ENCODE measurements at regions not wholly inside any gene's neighbourhood (a gene's known extent, or its start where the extent isn't known, plus 50 kb on each side); places are given as distances from the start of the nearest gene placed in this dataset.

DNA sequence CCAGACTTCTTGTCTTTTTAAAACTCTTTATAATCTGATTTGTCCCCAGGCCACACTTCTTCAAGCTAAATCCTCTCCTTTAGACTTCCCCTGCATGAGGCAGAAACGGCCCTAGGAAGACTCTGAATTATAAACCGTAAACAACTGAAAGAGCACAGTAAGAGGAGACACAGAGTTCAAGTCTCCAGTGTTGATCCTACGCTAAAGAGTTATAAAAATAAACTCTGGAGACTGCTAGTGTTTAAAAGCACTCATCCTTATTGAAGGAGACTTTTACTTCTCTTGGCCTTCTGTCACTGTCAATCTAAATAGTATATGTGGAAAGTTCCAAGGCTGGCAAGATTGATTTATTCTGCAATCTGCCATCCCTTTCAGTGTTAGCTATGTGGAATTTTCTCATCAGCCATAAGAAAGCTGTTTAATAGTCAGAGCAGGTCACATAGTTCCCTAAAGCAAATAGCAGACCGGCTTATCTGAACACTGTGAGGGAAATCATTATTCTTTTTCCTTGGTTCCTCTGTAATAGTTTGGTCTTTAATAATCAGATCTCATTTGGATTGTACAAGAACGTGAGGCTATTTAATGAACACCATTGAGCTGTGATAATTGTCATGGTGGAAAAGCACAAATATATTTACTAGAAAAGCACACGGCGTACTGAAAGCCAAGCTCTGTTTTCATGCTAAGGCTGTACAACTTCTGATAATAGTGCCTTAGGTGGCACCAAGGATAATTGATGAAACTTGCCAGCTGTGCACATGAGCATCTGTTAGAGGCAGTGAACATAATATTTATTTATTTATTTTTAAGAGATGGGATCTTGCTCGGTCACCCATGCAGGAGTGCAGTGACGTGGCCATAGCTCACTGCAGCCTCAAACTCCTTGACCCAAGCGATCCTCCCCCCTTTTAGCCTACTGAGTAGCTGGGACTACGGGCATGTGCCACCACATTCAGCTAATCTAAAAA, 157.7 kb downstream of the CEP135 start:
- in situ Hi-C loops (cut with HindIII; ENCODE audit: low sequenced_read_pairs) = no loop called here

DNA sequence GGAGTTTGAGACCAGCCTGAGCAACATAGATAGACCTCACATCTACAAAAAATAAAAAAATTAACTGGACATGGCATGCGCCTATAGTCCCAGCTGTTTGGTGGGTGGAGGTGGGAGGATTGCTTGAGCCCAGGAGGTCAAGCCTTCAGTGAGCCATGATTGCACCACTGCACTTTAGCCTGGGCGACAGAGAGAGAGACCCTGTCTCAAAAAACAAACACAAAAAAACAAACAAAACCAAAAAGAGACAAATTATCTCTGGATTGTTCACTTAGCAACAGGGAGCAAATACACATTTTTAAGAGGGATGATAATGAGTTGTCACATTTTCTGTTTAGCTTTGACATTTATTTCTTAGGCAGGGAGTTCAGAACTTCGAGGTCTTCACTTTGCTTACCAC, 155.4 kb downstream of the CEP135 start:
- in situ Hi-C loops (cut with HindIII; ENCODE audit: low sequenced_read_pairs) = no loop called here

DNA sequence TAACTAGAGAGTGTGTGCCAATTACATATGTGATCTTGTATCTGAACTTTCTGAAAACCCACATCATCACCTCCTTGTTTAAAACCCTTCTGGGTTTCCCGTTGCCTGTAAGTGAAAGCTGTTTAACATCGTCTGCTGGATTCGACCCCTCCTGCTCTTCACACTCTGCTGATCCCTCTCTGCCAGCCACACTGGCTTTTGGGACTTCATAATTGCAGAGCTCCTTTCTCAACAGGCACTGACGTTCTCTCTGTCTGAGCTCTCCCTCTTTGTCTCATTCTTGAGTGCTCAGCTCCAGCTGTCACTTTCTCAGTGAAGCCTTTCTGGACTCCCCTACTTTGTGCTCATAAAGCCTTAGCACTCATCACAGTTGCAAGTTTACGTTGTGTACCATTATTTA, 153.9 kb downstream of the CEP135 start:
- in situ Hi-C loops (cut with HindIII; ENCODE audit: low sequenced_read_pairs) = no loop called here

DNA sequence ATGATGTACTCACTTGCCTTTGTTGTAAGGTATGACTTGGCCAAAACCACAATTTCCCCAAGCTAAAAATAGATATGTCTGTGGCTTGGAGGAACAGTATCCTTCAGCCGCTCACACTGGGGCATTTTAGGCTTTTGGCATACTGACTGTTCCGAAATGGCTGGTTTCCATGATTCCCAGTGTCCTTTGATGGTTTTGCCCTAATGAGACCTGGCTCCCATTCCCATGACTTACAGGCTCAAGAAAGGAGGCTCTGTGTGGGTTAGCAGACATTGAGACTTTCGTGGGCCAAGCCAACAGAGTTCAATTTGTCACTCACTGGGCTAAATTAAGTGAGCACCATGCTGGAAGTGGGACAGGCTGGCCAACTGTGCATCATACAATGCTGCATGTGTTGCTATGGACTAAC, 150.6 kb downstream of the CEP135 start:
- in situ Hi-C loops (cut with HindIII; ENCODE audit: low sequenced_read_pairs) = no loop called here

DNA sequence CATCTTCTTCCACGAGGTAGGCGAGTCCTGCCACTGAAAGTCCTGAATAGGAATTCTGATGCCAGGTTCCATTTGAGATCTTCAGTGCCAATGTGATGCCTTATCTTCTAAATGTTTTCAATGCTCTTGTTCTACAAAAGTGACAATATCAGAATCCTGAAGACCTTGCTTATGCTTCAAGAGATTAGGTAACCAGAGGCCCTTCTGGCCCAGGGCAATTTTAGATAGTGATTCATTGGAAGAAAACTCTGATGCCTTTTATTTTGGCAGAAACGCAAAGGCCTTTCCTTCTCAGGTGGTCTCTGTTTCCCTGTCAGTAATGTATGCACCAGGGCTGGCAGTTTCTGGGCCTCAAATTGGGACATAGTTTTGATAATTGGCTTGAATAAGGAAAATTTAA, 144.8 kb downstream of the CEP135 start:
- in situ Hi-C loops (cut with HindIII; ENCODE audit: low sequenced_read_pairs) = no loop called here

DNA sequence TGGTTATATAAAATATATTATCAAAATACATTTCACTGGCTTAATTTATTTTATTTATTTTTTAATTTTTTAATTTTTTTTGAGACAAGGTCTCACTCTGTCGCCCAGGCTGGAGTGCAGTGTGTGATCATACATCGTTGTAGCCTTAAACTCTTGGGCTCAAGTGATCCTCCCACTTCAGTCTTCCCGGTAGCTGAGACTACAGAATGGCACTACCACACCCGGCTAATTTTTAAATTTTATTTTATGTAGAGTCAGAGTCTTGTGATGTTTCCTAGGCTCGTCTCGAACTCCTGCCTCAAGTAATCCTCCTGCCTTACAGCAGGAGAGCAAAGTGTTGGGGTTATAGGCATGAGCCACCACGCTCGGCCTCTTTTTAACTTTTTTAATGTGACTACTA, 143.8 kb downstream of the CEP135 start:
- in situ Hi-C loops (cut with HindIII; ENCODE audit: low sequenced_read_pairs) = no loop called here

DNA sequence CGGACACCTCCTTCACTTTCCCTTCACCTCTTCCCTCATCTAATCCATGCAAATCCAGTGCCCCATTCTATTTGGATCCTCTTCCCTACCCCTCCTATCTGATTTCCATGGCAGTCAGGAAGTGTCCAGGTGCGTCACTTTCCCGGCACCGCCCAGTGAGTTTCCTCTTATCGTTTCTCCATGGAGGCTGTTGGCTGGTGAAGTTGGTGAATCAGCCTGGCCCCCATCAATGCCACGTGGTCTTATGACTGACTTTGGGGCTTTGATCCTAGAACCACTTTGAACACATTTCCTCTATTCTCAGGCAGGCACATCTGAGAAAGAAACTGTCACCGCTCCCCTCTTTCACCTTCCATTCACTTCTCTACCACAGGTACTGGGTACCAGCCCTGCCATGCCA, 137.8 kb downstream of the CEP135 start:
- in situ Hi-C loops (cut with HindIII; ENCODE audit: low sequenced_read_pairs) = no loop called here

DNA sequence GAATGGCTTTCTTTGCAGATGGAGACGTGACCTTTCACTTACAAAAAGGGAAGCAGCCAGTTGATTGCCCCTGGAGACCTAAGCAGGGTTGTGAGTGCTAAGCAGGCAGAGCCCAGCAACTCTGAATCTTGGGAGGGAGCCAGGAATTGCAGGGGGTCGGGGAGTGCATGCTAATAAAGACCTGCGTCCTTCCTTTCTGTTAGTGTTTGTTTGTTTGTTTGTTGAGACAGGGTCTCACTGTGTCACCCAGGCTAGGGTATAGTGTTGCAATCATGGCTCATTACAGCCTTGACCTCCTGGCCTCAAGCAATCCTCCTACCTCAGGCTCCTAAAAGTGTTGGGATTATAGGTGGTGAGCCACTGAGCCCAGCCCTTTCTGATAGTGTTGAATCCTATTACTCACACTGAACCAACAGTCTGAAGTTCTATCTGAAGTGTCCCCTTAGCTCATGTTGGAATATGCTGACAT, 137.4 kb downstream of the CEP135 start:
- in situ Hi-C loops (cut with HindIII; ENCODE audit: low sequenced_read_pairs) = no loop called here

DNA sequence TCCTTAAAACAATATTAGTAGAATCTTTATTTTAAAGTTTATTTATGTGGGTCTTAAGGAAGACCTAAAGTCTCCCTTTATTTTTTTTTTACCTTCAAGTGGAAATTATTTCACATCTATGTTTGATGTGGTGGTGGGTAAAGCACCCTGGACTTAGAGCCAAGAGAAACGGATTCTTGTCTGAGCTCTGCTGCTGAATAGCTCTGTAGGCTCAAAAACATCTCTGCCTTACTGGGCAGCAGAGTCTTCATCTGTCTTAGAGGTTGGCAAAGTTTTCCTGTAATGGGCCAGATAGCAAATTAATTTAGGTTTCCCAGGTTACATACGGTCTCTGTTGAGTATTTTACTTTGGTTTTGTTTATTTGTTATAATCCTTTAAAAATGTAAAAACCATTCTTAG, 136.5 kb downstream of the CEP135 start:
- in situ Hi-C loops (cut with HindIII; ENCODE audit: low sequenced_read_pairs) = no loop called here

DNA sequence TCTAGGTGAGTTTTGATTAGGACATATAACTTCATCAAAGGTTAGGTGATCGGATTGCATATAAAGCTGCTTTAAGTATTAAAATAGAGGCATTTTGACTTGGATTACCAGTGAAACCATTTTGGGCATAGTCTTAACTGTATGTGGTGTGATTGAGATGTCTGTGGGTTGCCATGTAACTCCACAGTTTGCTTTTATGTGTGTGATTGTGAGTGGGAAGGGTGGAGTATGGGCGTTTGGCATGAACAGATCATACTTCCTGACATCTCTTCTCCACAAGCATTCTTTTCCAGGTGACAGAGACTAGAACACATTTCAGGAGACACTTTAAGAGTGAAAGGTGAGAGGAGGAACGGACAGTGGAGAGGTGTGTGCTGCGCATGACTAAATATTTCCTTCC, 136.1 kb downstream of the CEP135 start:
- in situ Hi-C loops (cut with HindIII; ENCODE audit: low sequenced_read_pairs) = no loop called here
